GM08714 (cell line): ENCODE measurements at regions not wholly inside any gene's neighbourhood (a gene's known extent, or its start where the extent isn't known, plus 50 kb on each side); places are given as distances from the start of the nearest gene placed in this dataset.

Experiments used
- H3K4me3 ChIP-seq: fragments of 200-500 bp; sonication (Bioruptor generic); 2 replicates; pipeline ENCODE4 v1.5.1; 2014; ENCODE audit warnings: mild to moderate bottlenecking, low read length, inconsistent platforms
- ZNF274 ChIP-seq: IDR thresholded peaks from 2 replicates; pipeline ENCODE4 v1.6.1; 2012; ENCODE audit warnings: mild to moderate bottlenecking, low read depth, low read length

DNA sequence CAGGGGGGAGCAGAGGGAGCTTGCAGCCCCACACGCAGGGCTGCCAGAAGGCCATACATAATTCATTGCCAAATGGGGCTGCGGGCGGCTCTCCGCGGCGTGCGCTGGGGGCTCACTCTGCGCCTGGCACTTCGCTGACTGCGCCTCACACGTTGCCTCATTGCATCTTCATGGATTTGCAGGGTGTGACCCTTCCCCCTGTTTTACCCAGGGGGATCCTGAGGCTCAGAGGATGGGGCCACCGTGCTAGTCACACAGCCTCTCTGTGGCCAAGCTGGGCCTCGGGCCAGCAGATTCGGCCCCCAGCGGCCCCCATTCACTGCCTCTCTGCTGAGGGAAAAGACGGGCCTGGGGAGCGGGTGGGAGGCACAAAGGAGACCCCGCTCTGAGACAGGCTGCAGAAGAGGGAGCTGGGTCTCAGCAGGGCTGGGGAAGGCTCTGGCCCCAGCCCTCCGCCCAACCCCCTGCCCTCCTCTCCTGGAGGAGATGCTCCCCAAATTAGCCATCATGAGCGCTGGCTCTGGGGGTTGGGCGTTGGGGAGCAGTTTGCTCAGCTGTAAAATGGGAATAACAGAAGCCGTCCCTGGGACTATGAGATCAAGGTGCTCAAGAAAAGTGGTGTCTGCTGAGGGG lies 115.5 kb downstream of the C9orf50 start:
- no peak overlapping the region for H3K4me3 ChIP-seq

GRCh38 chr9:129504404-129504803 lies 116.5 kb downstream of the C9orf50 start:
- no peak overlapping the region for H3K4me3 ChIP-seq
- no peak for TF ChIP-seq ZNF274

More for the DNA sequence above, 115.5 kb downstream of the C9orf50 start:
- no peak for TF ChIP-seq ZNF274

GRCh38 chr9:129501771-129502319 lies 119.1 kb downstream of the C9orf50 start:
- no peak for TF ChIP-seq ZNF274
- no peak overlapping the region for H3K4me3 ChIP-seq

- H3K4me3 ChIP-seq, result no peak overlapping the region
- TF ChIP-seq ZNF274, result no peak
These were observed 119.8 kb downstream of the C9orf50 start for GRCh38 chr9:129500863-129501770.

DNA sequence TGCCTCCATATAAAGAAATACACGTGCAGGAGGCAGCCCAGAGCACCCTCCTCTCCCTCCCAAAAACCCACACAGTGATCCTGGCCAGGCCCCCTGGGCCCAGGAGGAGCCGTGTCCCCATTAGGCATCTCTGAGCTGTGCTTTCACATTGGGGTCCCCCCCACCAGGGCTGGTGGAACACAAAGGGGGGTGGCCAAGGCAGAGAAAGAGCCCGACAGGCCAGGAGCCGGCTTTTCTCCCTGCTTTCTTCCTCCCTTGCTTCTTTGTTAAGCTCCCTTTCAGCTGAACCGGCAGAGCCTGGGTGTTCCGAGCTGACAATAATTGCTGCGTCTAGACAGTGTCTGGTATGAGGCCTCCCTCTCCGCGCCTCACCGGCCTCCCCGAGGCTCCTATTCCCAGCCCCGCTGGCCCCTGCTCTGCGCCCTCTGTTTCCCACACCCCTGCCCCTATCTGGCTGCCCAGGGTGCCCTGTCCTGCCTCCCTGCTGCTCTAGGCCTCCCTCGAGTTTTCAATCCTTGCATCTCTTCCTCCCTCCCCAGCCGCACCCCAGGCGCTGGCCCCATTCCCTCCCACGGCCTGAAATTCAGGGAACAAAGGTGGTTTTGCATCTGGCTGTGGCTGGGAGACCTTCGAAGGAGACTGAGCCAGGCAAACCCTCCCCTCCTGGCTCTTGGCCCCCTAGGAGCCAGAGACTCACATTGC lies 120.6 kb downstream of the C9orf50 start:
- no peak overlapping the region for H3K4me3 ChIP-seq
- no peak for TF ChIP-seq ZNF274

DNA sequence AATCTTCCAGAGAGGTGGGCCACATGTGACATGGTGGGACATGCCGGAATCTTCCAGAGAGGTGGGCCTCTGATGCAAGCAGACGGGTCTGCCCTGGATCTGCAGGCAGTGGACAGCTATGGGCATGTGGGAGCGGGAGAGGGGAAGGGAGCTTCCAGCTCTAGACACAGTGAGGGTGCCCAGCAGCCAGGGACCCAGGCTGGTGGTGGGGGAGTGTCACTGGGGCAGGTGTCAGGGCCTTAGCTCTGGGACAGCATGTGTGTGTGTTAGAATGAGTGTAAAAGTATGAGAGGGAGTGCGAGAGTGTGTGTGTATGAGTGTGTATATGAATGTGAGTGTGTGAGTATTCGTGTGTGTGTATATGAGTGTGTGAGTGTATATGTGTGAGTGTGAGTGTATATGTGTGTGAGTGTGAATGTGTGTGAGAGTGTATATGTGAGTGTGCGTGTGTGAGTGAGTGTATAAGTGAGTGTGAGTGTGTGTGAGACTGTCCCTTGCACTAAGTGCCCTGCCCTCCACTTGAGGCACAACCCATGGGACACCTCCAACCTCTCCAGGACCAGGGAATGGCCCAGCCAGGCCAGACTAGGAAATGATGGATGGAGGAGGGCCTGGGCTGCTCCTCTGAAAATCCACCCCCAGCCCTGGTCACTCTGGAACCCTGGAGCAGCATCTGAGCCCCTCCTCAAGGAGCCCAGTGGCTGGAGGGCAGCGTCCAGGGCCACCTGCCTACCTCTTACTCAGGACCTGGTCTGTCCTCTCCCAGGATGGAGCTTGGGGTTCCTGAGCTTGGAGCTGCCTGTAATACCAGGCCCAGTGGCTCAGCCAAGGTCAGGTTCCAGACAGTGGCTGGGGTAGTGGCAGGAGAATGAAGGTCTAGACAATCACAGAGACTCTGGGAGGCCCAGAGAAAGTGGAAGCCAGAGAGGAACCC lies 122.2 kb downstream of the C9orf50 start:
- TF ChIP-seq ZNF274, result no peak
- no peak overlapping the region for H3K4me3 ChIP-seq

GRCh38 chr9:129497813-129498450 lies 123.0 kb downstream of the C9orf50 start:
- no peak for TF ChIP-seq ZNF274
- no peak overlapping the region for H3K4me3 ChIP-seq

GRCh38 chr9:129497005-129497812 lies 123.7 kb downstream of the C9orf50 start:
- TF ChIP-seq ZNF274, result no peak
- no peak overlapping the region for H3K4me3 ChIP-seq

DNA sequence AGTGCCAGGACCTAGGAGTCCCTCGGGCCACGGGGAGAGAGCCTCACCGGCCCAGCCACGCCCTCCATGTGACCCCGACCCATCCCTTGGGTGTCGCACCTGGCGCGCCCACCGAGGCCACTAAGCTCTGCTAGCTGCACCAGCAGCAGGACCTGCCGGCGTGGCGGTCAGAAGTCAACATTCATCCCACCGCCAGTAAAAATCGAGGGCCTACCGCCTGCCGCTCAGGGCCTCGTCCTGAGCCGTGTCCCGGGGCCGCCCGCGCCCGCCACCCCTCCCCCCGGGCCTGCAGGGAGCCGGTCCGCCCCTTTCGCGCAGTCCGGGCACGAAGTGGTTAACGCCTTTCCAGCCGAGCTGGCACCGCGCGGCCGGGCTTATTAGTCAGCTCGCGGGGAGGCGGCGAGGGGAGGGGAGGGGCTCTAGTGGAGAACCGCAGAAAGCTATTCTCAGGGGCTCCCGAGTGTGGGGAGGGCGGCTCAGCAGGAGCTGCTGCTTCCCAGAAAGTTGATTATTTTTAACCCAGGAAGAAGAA lies 124.4 kb downstream of the C9orf50 start:
- no peak for TF ChIP-seq ZNF274
- H3K4me3 ChIP-seq, result no peak overlapping the region; the same call in 1 of the 2 replicates

DNA sequence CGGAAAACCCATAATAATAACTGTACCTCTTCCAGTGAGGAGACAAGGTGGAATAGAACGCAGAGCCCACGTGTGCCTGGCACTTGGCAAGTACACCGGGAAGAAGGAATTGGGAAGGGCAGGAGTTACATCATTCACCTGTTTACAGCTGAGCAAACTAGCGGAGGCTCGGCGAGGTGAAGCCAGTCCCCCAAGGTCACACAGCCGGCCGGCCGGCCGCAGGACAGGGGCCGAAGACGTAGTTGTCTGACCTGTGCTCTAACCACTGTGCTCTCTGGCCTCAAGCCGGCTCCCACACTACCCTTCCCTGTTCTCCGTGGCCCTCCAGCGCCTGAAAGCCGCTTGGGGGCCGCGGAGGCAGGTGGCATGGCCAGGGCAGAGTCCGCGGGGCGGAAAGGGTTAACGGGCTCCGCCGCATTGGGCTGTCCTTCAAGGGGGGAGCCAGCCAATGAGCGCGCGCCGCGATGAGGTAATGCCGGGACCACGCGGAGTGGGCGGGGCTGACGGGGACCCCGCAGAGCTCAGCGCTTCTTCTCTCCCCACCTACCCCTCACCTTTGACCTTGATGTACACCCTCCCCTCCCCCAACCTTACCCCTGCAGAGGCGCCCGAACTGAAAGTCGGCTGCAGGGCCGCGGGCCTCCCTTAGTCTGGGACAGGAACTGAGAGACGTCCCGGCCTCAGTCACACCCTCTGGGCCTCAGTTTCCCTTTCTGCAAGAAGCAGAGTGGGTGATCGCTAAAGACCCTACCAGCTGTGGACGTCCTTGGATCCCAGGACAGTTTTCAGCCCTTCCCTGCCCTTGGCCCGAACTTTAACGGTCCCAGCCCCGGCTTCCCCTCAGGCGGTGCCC lies 125.1 kb downstream of the C9orf50 start:
- no peak overlapping the region; the same call in 1 of the 2 replicates for H3K4me3 ChIP-seq
- TF ChIP-seq ZNF274, result no peak

DNA sequence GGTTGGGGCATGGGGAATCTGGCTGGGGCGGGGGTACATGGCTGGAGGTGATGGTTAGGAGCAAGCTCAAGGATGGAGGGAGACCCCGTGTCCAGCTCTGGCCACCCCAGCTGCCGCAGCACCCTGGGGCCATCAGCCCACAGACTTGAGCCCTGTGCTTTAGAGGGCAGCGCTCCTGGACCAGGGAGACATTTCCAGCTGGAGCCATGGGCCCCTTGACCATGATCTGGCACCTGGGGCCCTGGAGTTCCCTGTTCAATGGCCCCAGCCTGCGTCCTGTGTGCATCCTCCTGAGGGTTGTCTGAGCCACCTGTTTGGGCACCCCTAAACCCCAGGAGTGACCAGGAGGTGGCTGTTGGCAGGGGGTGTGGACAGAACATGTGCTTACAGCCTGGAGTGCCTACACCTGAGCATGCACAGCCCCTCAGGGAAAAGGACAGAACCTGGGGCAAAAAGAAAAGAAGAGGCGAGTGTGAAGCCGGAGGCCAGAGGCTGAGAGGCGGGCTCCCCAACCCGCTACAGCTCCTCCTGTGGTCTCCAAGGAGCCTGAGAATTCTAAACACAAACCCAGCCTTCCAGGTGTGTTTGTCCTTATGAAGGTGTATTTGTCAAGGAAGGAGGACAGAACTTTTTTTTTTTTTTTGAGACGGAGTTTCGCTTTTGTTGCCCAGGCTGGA lies 126.7 kb downstream of the C9orf50 start:
- TF ChIP-seq ZNF274, result no peak
- no peak overlapping the region for H3K4me3 ChIP-seq
